ENCODE measurements at regions not wholly inside any gene's neighbourhood (a gene's known extent, or its start where the extent isn't known, plus 50 kb on each side); places are given as distances from the start of the nearest gene placed in this dataset.

- TF ChIP-seq, protein P1, sequence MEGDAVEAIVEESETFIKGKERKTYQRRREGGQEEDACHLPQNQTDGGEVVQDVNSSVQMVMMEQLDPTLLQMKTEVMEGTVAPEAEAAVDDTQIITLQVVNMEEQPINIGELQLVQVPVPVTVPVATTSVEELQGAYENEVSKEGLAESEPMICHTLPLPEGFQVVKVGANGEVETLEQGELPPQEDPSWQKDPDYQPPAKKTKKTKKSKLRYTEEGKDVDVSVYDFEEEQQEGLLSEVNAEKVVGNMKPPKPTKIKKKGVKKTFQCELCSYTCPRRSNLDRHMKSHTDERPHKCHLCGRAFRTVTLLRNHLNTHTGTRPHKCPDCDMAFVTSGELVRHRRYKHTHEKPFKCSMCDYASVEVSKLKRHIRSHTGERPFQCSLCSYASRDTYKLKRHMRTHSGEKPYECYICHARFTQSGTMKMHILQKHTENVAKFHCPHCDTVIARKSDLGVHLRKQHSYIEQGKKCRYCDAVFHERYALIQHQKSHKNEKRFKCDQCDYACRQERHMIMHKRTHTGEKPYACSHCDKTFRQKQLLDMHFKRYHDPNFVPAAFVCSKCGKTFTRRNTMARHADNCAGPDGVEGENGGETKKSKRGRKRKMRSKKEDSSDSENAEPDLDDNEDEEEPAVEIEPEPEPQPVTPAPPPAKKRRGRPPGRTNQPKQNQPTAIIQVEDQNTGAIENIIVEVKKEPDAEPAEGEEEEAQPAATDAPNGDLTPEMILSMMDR (IDR thresholded peaks at IDR 0.05): no peak
- TF ChIP-seq POLR2A (IDR thresholded peaks at IDR 0.05) (no peak), POLR2AphosphoS5 (IDR thresholded peaks at IDR 0.05) (no peak), EP300 (IDR thresholded peaks at IDR 0.05) (no peak)
Observed at GRCh38 chr2:215215637-215216036, 77.2 kb upstream of the ABCA12 start.
